ENCODE measurements at regions not wholly inside any gene's neighbourhood (a gene's known extent, or its start where the extent isn't known, plus 50 kb on each side); places are given as distances from the start of the nearest gene placed in this dataset.
A peak's percentile ranks its signal among the peaks of the same experiment; 100 is the strongest.

- H3K4me2 ChIP-seq (ENCODE audit: low read length), result no peak overlapping the region
- no peak overlapping the region for H3K14ac ChIP-seq (ENCODE audit: low read length)
- no peaks in the 10 kb centered on the region for H3K36me3 ChIP-seq (ENCODE audit: control insufficient read depth in 1 of 2, insufficient read depth in 2 of 2, low read length in 2 of 2)
- H3K27ac ChIP-seq (ENCODE audit: low read depth, low read length), result no peak overlapping the region
- H4K12ac ChIP-seq (ENCODE audit: low read depth, low read length), result no peak overlapping the region
- no peak for DNase-seq
- no peak overlapping the region for H4K91ac ChIP-seq (ENCODE audit: low read depth, low read length)
- no peak overlapping the region for H3K18ac ChIP-seq (ENCODE audit: low read length)
- no peak overlapping the region for H3K4me3 ChIP-seq (ENCODE audit: low read depth, low read length)
- peaks cover 2% of the 10 kb centered on the region for H3K9me3 ChIP-seq (ENCODE audit: insufficient read depth, low read depth, low read length)
- no peak overlapping the region for H2BK12ac ChIP-seq (ENCODE audit: low read length)
- H3K4ac ChIP-seq (ENCODE audit: low read depth, low read length), result no peak overlapping the region
- H3K27me3 ChIP-seq (ENCODE audit: insufficient read depth, low read length), result no peaks in the 10 kb centered on the region
- no peak overlapping the region for H2AK5ac ChIP-seq (ENCODE audit: low read length)
- no peak overlapping the region for H3K9ac ChIP-seq (ENCODE audit: low read length)
- H2AFZ ChIP-seq (ENCODE audit: insufficient read depth, low read length, poor library complexity), result no peak overlapping the region
- no peaks in the 10 kb centered on the region for H3K79me1 ChIP-seq (ENCODE audit: low read length)
- no peak overlapping the region for H3K23ac ChIP-seq (ENCODE audit: low read length)
- H2BK120ac ChIP-seq (ENCODE audit: insufficient read depth, low read length, poor library complexity), result no peak overlapping the region
- WGBS (ENCODE audit: extremely low coverage, insufficient coverage, insufficient read length), result no CpG with 5 or more reads among the region's 3 CpGs
- H3K4me1 ChIP-seq (ENCODE audit: control insufficient read depth in 1 of 2, insufficient read depth in 2 of 2, low read length in 2 of 2), result no peaks in the 10 kb centered on the region
- no peak overlapping the region for H2BK5ac ChIP-seq (ENCODE audit: low read depth, low read length, poor library complexity)
- no peak overlapping the region for H4K8ac ChIP-seq (ENCODE audit: low read depth, low read length)
- H3K79me2 ChIP-seq (ENCODE audit: control insufficient read depth, insufficient read depth, low read length, poor library complexity), result no peaks in the 10 kb centered on the region
Observed at GRCh38 chr10:47101807-47102206, 190.6 kb downstream of the PTPN20 start.

GRCh38 chr10:47104151-47104605 is 192.9 kb downstream of the PTPN20 start:
- Histone ChIP-seq H3K9me3 (ENCODE audit: insufficient read depth, low read depth, low read length) (no peaks in the 10 kb centered on the region), H2BK5ac (ENCODE audit: low read depth, low read length, poor library complexity) (no peak overlapping the region), H3K79me1 (ENCODE audit: low read length) (no peaks in the 10 kb centered on the region)

GRCh38 chr10:47104786-47105385 is 193.7 kb downstream of the PTPN20 start:
- H3K4me2 ChIP-seq (ENCODE audit: low read length), result no peak overlapping the region
- H3K4me3 ChIP-seq (ENCODE audit: low read depth, low read length), result no peak overlapping the region
- H4K12ac ChIP-seq (ENCODE audit: low read depth, low read length), result no peak overlapping the region
- no peak overlapping the region for H4K91ac ChIP-seq (ENCODE audit: low read depth, low read length)
- H2BK12ac ChIP-seq (ENCODE audit: low read length), result no peak overlapping the region
- H3K18ac ChIP-seq (ENCODE audit: low read length), result no peak overlapping the region
- H3K79me2 ChIP-seq (ENCODE audit: control insufficient read depth, insufficient read depth, low read length, poor library complexity), result no peaks in the 10 kb centered on the region
- no peak overlapping the region for H3K27ac ChIP-seq (ENCODE audit: low read depth, low read length)
- H3K36me3 ChIP-seq (ENCODE audit: control insufficient read depth in 1 of 2, insufficient read depth in 2 of 2, low read length in 2 of 2), result no peaks in the 10 kb centered on the region
- H2AFZ ChIP-seq (ENCODE audit: insufficient read depth, low read length, poor library complexity), result no peak overlapping the region
- H3K9ac ChIP-seq (ENCODE audit: low read length), result no peak overlapping the region
- no peaks in the 10 kb centered on the region for H3K27me3 ChIP-seq (ENCODE audit: insufficient read depth, low read length)
- H3K9me3 ChIP-seq (ENCODE audit: insufficient read depth, low read depth, low read length), result no peaks in the 10 kb centered on the region
- no peaks in the 10 kb centered on the region for H3K4me1 ChIP-seq (ENCODE audit: control insufficient read depth in 1 of 2, insufficient read depth in 2 of 2, low read length in 2 of 2)
- no peaks in the 10 kb centered on the region for H3K79me1 ChIP-seq (ENCODE audit: low read length)
- no CpG with 5 or more reads among the region's 4 CpGs for WGBS (ENCODE audit: extremely low coverage, insufficient coverage, insufficient read length)
- no peak overlapping the region for H2BK120ac ChIP-seq (ENCODE audit: insufficient read depth, low read length, poor library complexity)
- DNase-seq, result peak in 1 of 2 donors; percentile 22
- no peak overlapping the region for H2BK5ac ChIP-seq (ENCODE audit: low read depth, low read length, poor library complexity)
- H3K4ac ChIP-seq (ENCODE audit: low read depth, low read length), result no peak overlapping the region
- no peak overlapping the region for H3K14ac ChIP-seq (ENCODE audit: low read length)
- H2AK5ac ChIP-seq (ENCODE audit: low read length), result no peak overlapping the region
- H4K8ac ChIP-seq (ENCODE audit: low read depth, low read length), result no peak overlapping the region
- no peak overlapping the region for H3K23ac ChIP-seq (ENCODE audit: low read length)

More at GRCh38 chr10:47104151-47104605, 192.9 kb downstream of the PTPN20 start:
- Histone ChIP-seq H3K79me2 (ENCODE audit: control insufficient read depth, insufficient read depth, low read length, poor library complexity) (no peaks in the 10 kb centered on the region), H3K4me1 (ENCODE audit: control insufficient read depth in 1 of 2, insufficient read depth in 2 of 2, low read length in 2 of 2) (no peaks in the 10 kb centered on the region), H3K9ac (ENCODE audit: low read length) (no peak overlapping the region), H4K8ac (ENCODE audit: low read depth, low read length) (no peak overlapping the region), H2BK120ac (ENCODE audit: insufficient read depth, low read length, poor library complexity) (no peak overlapping the region), H3K14ac (ENCODE audit: low read length) (no peak overlapping the region), H3K4ac (ENCODE audit: low read depth, low read length) (no peak overlapping the region), H2BK12ac (ENCODE audit: low read length) (no peak overlapping the region), H3K4me3 (ENCODE audit: low read depth, low read length) (no peak overlapping the region), H2AFZ (ENCODE audit: insufficient read depth, low read length, poor library complexity) (no peak overlapping the region), H4K91ac (ENCODE audit: low read depth, low read length) (no peak overlapping the region), H3K27me3 (ENCODE audit: insufficient read depth, low read length) (no peaks in the 10 kb centered on the region), H4K12ac (ENCODE audit: low read depth, low read length) (no peak overlapping the region), H3K4me2 (ENCODE audit: low read length) (no peak overlapping the region), H3K27ac (ENCODE audit: low read depth, low read length) (no peak overlapping the region), H3K36me3 (ENCODE audit: control insufficient read depth in 1 of 2, insufficient read depth in 2 of 2, low read length in 2 of 2) (no peaks in the 10 kb centered on the region), H2AK5ac (ENCODE audit: low read length) (no peak overlapping the region), H3K18ac (ENCODE audit: low read length) (no peak overlapping the region), H3K23ac (ENCODE audit: low read length) (no peak overlapping the region)
- DNase-seq, result no peak
- WGBS (ENCODE audit: extremely low coverage, insufficient coverage, insufficient read length), result no CpG with 5 or more reads among the region's 4 CpGs

GRCh38 chr10:47107007-47107747 is 192.8 kb upstream of the GDF10 start:
- no peak for DNase-seq
- no peak overlapping the region for H2AK5ac ChIP-seq (ENCODE audit: low read length)
- H3K14ac ChIP-seq (ENCODE audit: low read length), result no peak overlapping the region

More at GRCh38 chr10:47107007-47107747, 192.8 kb upstream of the GDF10 start:
- H2BK120ac ChIP-seq (ENCODE audit: insufficient read depth, low read length, poor library complexity), result no peak overlapping the region
- no CpG with 5 or more reads among the region's 8 CpGs for WGBS (ENCODE audit: extremely low coverage, insufficient coverage, insufficient read length)
- H3K9ac ChIP-seq (ENCODE audit: low read length), result no peak overlapping the region
- no peak overlapping the region for H3K4me2 ChIP-seq (ENCODE audit: low read length)
- H3K9me3 ChIP-seq (ENCODE audit: insufficient read depth, low read depth, low read length), result no peaks in the 10 kb centered on the region
- H4K91ac ChIP-seq (ENCODE audit: low read depth, low read length), result no peak overlapping the region
- no peaks in the 10 kb centered on the region for H3K36me3 ChIP-seq (ENCODE audit: control insufficient read depth in 1 of 2, insufficient read depth in 2 of 2, low read length in 2 of 2)
- no peak overlapping the region for H2AFZ ChIP-seq (ENCODE audit: insufficient read depth, low read length, poor library complexity)
- H2BK5ac ChIP-seq (ENCODE audit: low read depth, low read length, poor library complexity), result no peak overlapping the region
- H3K4me3 ChIP-seq (ENCODE audit: low read depth, low read length), result no peak overlapping the region
- no peak overlapping the region for H3K18ac ChIP-seq (ENCODE audit: low read length)
- no peaks in the 10 kb centered on the region for H3K79me1 ChIP-seq (ENCODE audit: low read length)
- H2BK12ac ChIP-seq (ENCODE audit: low read length), result no peak overlapping the region
- H4K12ac ChIP-seq (ENCODE audit: low read depth, low read length), result no peak overlapping the region
- no peak overlapping the region for H4K8ac ChIP-seq (ENCODE audit: low read depth, low read length)
- H3K27ac ChIP-seq (ENCODE audit: low read depth, low read length), result no peak overlapping the region
- no peaks in the 10 kb centered on the region for H3K27me3 ChIP-seq (ENCODE audit: insufficient read depth, low read length)
- no peak overlapping the region for H3K4ac ChIP-seq (ENCODE audit: low read depth, low read length)
- no peaks in the 10 kb centered on the region for H3K4me1 ChIP-seq (ENCODE audit: control insufficient read depth in 1 of 2, insufficient read depth in 2 of 2, low read length in 2 of 2)
- no peak overlapping the region for H3K23ac ChIP-seq (ENCODE audit: low read length)
- no peaks in the 10 kb centered on the region for H3K79me2 ChIP-seq (ENCODE audit: control insufficient read depth, insufficient read depth, low read length, poor library complexity)
